ENCODE measurements at regions not wholly inside any gene's neighbourhood (a gene's known extent, or its start where the extent isn't known, plus 50 kb on each side); places are given as distances from the start of the nearest gene placed in this dataset.

DNA sequence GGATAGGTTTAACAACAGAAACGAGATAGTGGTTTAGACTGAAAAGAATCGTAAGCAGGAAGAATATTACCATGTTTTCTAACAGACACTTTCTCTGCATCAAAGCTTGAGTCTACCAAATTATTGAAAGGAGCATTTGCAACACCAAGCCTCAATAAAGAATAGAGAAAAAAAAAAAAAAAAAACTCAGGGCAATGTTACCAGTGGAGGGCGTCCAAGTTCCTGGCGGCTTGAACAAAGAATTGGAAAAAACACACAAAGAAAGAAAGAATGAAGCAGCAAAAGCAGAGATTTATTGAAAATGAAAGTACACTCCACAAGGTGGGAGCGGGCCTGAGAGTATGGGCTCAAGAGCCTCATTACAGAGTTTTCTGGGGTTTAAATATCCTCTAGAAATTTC, 686.5 kb upstream of the ADGRL2 start:
- TF ChIP-seq CTCF (IDR thresholded peaks at IDR 0.05) (no peak), EP300 (IDR thresholded peaks at IDR 0.05) (no peak), POLR2A (IDR thresholded peaks at IDR 0.05; ENCODE audit: low read depth) (no peak), POLR2AphosphoS5 (IDR thresholded peaks at IDR 0.05) (no peak)
